GM19240 (cell line): ENCODE measurements at regions not wholly inside any gene's neighbourhood (a gene's known extent, or its start where the extent isn't known, plus 50 kb on each side); places are given as distances from the start of the nearest gene placed in this dataset.

Source experiments
- DNase-seq: peaks from one replicate; pipeline ENCODE4 v3.0.0; 2011; ENCODE audit warnings: low spot score; ENCODE audit not compliant: insufficient read length

DNA sequence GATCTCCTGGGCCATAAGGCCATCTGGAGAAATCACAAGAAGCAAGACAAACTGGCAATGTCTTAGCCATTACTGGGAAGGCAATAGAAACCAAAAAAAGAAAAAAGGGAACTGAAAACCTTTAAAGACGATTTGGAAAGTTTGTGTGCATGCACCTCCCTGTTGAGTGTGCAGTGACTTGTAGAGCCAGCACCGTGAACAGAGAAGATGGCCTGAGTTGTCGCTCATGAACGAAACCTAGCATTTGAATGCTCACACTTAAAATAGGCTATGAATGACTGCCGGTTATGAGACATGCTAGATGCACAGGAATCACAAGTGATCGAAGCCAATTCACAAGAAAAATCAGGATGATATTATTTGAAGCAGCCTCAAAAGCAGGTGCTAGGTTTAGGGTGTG is 151.3 kb upstream of the ADO start:
- DNase-seq = peak; percentile 42

DNA sequence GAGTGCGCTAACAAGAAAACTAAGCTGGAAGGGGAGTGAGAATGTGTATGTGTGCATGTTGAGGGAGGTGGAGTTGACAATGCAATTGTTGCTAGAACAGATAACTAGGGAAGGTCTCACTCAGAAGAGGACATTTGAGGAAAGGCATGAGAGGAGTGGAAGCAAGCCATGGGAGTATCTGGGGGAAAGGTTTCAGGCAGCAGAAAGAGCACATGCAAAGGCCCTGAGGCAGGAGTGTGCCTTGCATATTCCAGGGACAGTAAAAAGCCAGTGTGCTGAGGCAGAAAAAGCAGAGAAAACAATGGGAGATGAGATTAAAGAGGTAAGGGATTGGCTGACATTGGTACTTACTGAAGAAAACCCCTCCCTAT is 149.6 kb upstream of the ADO start:
- DNase-seq = no peak

DNA sequence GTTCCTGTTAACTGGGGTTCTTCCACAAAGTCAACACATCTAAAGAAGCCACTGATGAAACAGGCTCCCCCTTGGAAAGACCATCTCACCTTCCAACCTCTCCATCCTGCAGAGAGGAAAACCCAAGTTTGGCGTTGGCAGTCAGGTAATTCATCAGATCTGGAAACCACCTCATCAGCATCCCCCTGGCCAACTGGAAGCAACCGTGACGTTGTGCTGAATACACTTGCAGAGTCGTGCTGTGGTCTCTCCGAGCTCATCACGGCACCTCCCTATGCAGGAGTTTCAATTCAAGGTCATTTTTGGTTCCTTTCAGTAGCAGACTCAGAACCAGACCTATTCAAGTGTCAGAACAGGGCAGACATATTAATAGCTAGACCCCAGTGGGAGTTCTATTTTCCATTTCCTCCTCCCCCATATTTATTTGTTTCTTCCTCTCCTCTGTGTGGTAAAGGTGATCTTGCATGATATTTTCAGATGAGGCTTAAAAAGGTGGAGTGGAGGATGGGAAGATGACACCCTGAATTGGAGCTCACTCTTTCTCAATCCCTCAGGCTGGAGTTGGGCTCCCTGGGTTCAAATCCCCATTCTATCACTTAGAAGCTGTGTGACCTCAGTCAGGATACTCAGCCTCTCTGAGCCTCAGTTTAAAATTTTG is 149.1 kb upstream of the ADO start:
- peak; percentile 38 for DNase-seq

DNA sequence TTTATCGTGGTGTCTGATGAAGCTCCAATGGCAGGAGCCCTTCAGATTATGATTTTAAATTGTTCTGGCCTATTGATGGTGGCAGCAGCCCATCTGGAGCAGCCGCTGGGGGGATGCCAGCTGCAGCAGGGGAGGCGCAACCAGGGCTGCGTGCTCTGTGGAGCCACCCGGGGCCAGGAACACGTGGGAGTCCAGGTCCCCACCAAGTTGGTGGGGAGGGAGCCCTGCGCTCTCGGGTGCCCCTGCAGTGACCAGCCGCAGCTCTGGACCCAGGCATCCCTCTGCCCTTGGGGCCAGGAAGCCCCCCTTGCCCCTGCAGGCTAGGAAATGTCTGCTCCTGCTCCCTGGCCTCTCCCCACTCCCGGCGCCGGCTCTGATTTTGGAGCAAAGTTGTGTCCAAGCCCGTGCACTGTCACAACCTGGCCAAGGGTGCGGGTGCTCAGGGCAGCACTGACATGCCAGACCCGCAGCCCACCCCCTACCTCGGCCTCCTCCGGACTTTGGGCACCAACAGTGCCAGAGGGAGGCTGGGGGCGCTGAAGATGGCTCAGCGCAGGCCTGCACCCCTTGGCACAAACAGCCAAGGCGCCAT is 147.2 kb upstream of the ADO start:
- DNase-seq = no peak

DNA sequence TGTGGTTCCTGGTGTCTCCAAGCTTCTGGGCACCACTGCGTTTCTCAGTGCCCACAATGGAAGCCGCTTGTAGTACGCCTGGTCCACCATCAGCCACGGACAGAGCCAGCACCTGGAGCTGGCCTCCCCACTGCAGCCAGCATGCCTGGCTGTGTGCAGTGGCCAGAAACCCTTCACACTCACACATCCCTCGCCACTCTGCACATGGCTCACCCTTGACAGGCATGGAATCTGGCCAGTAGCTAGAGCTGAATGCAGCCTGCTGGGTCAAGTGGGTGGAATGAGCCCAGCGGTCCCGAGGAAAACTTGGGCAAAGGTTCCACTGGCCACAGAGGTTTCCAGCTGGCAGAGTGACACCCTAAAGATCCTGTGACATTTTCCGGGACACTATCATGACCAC is 146.0 kb upstream of the ADO start:
- no peak for DNase-seq

GRCh38 chr10:62661143-62661542 is 143.4 kb upstream of the ADO start:
- no peak for DNase-seq

GRCh38 chr10:62662486-62662885 is 142.0 kb upstream of the ADO start:
- DNase-seq = no peak

DNA sequence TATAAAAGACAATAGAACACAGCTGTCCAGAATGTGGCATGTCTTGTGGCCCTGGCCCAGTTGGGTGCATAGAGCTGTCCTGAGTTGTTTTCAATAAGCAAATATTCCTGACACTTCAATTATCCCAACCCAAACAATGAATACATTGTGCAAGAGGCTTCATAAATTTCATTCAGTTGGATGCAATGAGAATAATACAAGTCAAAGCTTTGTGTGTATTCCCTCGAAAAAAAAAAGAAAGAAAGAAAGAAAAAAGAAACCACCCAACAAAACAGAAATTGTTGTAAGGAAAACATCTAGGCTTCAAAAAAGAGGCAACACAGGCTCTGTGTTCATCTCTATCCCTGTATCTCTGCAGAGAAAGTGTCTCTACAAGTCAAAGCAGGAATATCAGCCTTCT is 138.7 kb upstream of the ADO start:
- DNase-seq = no peak

- DNase-seq = no peak
Measured at GRCh38 chr10:62666275-62666674, 138.2 kb upstream of the ADO start.

DNA sequence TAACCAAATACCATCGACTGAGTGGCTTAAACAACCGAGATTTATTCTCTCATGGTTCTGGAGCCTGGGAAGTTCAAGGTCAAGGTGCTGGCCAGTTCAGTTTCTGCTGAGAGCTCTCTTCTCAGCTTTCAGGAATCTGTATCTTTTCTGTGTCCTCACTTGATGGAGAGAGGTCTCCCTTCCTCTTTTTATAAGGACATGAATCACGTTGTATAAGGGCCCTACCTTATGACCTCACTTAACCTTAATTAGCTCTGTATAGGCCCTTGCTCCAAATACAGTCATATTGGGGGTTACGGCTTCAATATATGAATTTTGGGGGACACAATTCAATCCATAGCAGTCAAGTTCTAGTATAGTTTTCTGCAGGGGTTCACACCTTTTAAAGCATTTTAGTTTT is 135.2 kb upstream of the ADO start:
- no peak for DNase-seq

DNA sequence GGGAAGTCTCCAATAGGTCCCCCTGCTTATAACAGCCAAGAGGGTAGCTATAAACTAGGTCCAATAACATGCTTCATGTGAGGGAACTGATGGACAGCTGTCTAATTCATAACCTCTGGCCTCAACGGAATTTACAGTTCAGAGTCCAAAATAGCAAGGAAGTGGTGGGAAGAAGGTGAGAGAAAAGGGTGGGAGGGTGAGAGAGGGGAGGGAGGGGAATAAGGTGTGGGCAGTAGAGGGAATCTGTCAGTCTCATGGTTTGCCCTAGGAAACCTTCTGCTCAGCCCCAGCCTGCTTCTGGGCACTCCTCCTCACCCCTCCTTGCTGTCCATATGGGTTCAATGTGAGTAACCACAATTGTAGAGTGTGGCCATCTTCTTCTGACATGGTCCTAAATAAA is 133.4 kb upstream of the ADO start:
- no peak for DNase-seq

DNA sequence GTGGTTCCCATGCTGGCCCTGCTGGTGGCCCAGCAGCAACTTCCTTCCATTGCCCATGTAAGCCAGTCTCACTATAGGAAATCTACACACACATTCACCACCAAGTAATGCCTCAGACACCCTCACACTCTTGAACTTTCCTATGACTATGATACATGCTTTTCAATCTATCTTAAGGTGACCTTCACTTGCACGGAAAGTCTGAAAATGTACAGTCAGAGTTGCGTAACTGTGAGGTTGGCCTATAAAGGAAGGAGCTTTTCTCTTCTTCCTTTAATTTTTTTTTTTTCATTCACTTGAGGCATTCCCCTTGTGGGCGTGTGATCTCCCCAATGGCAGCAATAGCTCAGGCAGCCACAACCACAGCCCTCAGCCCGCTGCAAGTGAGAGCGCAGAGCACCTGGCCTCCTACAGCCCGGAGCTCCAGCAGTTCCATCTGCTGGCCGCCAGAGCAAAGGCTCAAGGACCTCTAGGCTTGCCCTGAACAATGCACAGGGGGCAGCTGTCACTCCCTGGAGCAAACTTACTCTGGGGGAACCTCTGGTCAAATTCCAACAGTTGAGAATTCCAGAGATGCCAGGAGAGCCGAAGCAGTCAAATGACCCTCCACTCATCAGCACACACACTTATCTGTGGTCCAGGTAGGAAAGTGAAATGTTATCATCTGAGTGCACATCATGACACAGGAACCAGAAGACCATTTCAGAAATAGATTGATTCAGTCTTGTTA is 123.1 kb upstream of the ADO start:
- peak; percentile 77 for DNase-seq

DNA sequence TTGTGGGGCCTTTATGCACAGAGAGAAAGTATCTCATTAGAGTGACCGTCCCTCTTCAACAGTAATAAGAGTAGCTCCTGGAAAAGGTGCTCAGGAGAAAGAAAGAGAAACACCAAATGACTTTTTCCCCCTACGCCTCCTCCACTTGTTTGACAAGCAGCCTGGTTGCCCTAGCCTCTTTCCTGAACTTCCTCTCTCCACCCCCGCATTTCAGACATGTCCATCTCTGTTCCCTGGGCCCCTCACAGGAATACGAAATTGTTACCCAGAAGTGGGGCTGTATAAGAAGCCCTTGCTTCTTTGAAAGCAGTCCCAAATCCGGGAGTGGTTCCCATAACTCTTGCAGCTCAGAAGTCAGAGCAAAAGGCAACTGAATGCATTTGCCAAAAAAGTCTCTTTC is 119.6 kb upstream of the ADO start:
- DNase-seq = no peak

- DNase-seq = no peak
Measured at GRCh38 chr10:62687230-62687748, 117.2 kb upstream of the ADO start.

DNA sequence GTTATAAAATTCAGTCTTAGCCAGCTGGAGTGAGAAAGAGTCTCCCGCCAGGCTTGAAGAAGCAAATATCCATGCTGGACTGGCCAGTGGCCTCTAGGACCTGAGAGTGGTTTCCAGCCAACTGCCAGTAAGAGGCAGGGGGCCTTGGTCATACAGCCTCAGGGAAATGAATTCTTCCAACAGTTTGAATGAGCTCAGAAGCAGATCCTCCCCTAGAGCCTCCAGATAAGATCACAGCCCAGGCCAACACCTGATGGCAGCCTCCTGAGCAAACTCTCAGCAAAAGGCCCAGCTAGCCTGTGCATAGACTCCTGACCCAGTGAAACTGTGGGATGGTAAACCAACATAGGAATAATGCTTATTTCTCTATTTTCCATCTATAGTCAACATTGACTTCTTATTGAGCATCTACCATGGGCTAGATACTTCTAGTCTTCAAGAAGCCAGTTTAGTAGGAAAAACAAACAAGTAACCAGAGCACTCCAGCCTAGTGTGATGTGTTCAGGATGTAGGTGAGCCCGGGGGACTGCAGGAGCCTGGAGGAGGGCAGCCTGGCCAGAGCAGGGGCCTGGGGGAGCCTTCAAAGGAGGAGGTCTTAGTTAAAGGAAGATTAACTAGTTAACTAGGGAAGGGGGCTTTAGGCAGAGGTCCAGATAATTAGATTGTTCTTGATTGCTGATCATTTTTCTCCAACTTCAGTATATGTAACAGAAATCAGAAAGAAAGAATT is 115.4 kb upstream of the ADO start:
- DNase-seq = no peak

GRCh38 chr10:62689712-62690111 is 114.8 kb upstream of the ADO start:
- DNase-seq = no peak

DNA sequence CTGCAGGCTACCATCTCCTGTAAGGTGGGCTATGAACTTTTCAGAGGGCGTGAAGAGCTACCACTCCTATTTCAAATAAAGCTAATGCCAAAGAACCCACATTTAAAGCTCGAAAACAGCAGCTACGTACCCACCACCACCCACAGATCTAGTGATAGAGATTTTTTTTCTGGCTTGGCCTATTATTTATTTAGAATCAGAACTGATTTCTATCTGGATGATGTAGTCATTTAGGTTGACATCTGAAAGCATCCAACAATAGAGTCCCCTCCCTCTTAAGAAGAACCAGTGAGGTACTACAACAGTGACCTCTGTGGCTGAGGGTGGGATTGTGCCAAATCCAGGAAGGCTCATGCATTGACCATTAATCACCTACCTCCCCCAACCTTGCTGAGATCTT is 113.8 kb upstream of the ADO start:
- DNase-seq = no peak

DNA sequence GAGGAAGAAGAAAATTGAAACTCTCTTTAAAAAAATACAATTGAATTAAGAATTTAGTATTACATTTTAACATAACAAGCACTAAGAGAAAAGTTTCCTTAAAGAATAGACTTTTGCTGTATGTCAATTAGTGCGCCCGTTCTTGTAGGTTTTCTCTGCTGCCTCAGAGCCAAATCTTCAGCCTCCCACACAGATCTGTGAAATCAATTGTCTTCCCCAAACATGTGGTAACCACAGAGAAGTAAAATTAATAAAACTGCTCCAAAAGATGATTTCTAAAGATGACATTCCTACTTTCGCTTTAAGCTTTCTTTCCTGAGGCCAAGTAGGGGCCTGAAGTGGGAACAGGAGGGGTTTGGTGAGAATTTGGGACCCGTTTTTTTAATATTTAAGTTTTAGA is 113.2 kb upstream of the ADO start:
- no peak for DNase-seq

GRCh38 chr10:62692085-62692484 is 112.4 kb upstream of the ADO start:
- DNase-seq = no peak

- no peak for DNase-seq
Measured at GRCh38 chr10:62693306-62693705, 111.2 kb upstream of the ADO start.

GRCh38 chr10:62694537-62695126 is 109.9 kb upstream of the ADO start:
- no peak for DNase-seq

DNA sequence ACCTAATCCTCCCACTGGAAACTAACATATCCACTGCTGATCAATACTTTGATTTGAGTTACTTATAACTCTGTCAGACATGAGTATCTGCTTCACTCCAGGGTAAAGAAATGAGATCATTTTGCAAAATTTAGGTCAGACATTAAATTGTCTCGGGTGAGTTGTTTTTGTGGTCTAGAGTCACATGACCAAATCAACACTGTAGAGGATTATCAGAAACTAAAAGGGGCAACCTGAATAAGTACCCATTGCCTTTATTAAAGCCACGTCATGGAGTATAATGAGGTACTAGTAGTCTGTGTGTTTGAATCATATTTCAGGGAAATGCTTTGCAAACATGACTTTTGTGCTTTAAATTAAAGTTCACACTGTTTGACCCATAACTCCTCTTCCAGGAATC is 107.7 kb upstream of the ADO start:
- no peak for DNase-seq
